ENCODE measurements at regions not wholly inside any gene's neighbourhood (a gene's known extent, or its start where the extent isn't known, plus 50 kb on each side); places are given as distances from the start of the nearest gene placed in this dataset.

GRCh38 chr13:24080134-24080533 lies 80.4 kb upstream of the SPATA13 start:
- DNase-seq (ENCODE audit: low read depth), result no peak
- no peak overlapping the region for H3K4me3 ChIP-seq (ENCODE audit: control insufficient read depth, low read depth, low read length)
- no peak for TF ChIP-seq CTCF (conservative IDR thresholded peaks at IDR 0.05; ENCODE audit: control insufficient read depth, insufficient read depth, low read depth, low read length)

GRCh38 chr13:24081387-24081786 lies 79.1 kb upstream of the SPATA13 start:
- no peak overlapping the region for H3K4me3 ChIP-seq (ENCODE audit: control insufficient read depth, low read depth, low read length)
- DNase-seq (ENCODE audit: low read depth), result peak; percentile 37
- TF ChIP-seq CTCF (conservative IDR thresholded peaks at IDR 0.05; ENCODE audit: control insufficient read depth, insufficient read depth, low read depth, low read length), result no peak

- TF ChIP-seq CTCF (conservative IDR thresholded peaks at IDR 0.05; ENCODE audit: control insufficient read depth, insufficient read depth, low read depth, low read length), result no peak
- H3K4me3 ChIP-seq (ENCODE audit: control insufficient read depth, low read depth, low read length), result no peak overlapping the region
- no peak for DNase-seq (ENCODE audit: low read depth)
Measured at GRCh38 chr13:24083141-24083540, 77.4 kb upstream of the SPATA13 start.

GRCh38 chr13:24083722-24084421 lies 76.6 kb upstream of the SPATA13 start:
- no peak for DNase-seq (ENCODE audit: low read depth)
- H3K4me3 ChIP-seq (ENCODE audit: control insufficient read depth, low read depth, low read length), result no peak overlapping the region
- TF ChIP-seq CTCF (conservative IDR thresholded peaks at IDR 0.05; ENCODE audit: control insufficient read depth, insufficient read depth, low read depth, low read length), result no peak

- DNase-seq (ENCODE audit: low read depth), result no peak
- no peak for TF ChIP-seq CTCF (conservative IDR thresholded peaks at IDR 0.05; ENCODE audit: control insufficient read depth, insufficient read depth, low read depth, low read length)
- no peak overlapping the region for H3K4me3 ChIP-seq (ENCODE audit: control insufficient read depth, low read depth, low read length)
Measured at GRCh38 chr13:24085662-24086061, 74.9 kb upstream of the SPATA13 start.

- DNase-seq (ENCODE audit: low read depth), result no peak
- no peak for TF ChIP-seq CTCF (conservative IDR thresholded peaks at IDR 0.05; ENCODE audit: control insufficient read depth, insufficient read depth, low read depth, low read length)
- H3K4me3 ChIP-seq (ENCODE audit: control insufficient read depth, low read depth, low read length), result no peak overlapping the region
Measured at GRCh38 chr13:24086642-24087041, 73.9 kb upstream of the SPATA13 start.

All from fibroblast of mammary gland (primary cell).